B cell (primary cell): ENCODE measurements at regions not wholly inside any gene's neighbourhood (a gene's known extent, or its start where the extent isn't known, plus 50 kb on each side); places are given as distances from the start of the nearest gene placed in this dataset.

Experiments
- ATAC-seq: fragments of 200-7000 bp; cut with Tn5 transposase; one replicate; pipeline ENCODE4 v1.10.0; 2021; ENCODE audit warnings: low read depth, mild to moderate bottlenecking, moderate number of reproducible peaks, moderate library complexity
- CTCF ChIA-PET: fragments of 350-600 bp; sonication (Branson Sonifier 250); formaldehyde crosslinking; loops from one replicate; lab custom pipeline; 2021; ENCODE audit warnings: antibody characterized with exemption, inconsistent platforms; lab: Charles Lee
- POLR2A ChIA-PET: fragments of 350-600 bp; sonication (Branson Sonifier 250); formaldehyde crosslinking; loops from one replicate; lab custom pipeline; 2021; ENCODE audit warnings: antibody characterized with exemption; lab: Charles Lee
- DNase-seq: peaks from one replicate; pipeline ENCODE4 v3.0.0; 2013
- H2AFZ ChIP-seq: 2 replicates; pipeline ENCODE4 v1.6.1; 2012; ENCODE audit warnings: mild to moderate bottlenecking, low read depth, low read length; ENCODE audit not compliant: insufficient read depth, poor library complexity, severe bottlenecking
- H3K27ac ChIP-seq, 2 donors: 1 replicate in 1 of 2; 2 replicates in 1 of 2; pipeline ENCODE4 v1.5.1; 2012 to 2013; ENCODE audit warnings: low read length in 2 of 2, mild to moderate bottlenecking in 2 of 2, moderate library complexity in 1 of 2
- H3K27me3 ChIP-seq, 4 experiments: fragments of 200-600 bp in 1 of 4; sonication (generic) in 1 of 4; replicated peaks in 1 of 4; 1 replicate in 2 of 4; 2 replicates in 2 of 4; pipeline versions ENCODE4 v1.6.1 to v1.7.0; 2013 to 2016; ENCODE audit warnings: low read length in 3 of 4, mild to moderate bottlenecking in 2 of 4, mixed read lengths in 1 of 4, moderate library complexity in 1 of 4; ENCODE audit not compliant: insufficient read depth in 4 of 4, control insufficient read depth in 3 of 4; ENCODE audit errors: control extremely low read depth in 1 of 4
- H3K36me3 ChIP-seq, 2 experiments: replicated peaks in 1 of 2; 1 replicate in 1 of 2; 2 replicates in 1 of 2; pipeline versions ENCODE4 v1.6.1 to v1.7.1; 2013; ENCODE audit warnings: low read length in 1 of 2; ENCODE audit not compliant: insufficient read depth in 2 of 2, control insufficient read depth in 1 of 2; ENCODE audit errors: control extremely low read depth in 1 of 2, extremely low read depth in 1 of 2
- H3K4me1 ChIP-seq, 2 donors: fragments of 200-600 bp in 1 of 2; sonication (generic) in 1 of 2; 1 replicate in 1 of 2; 2 replicates in 1 of 2; pipeline versions ENCODE4 v1.5.1 to v1.6.1; 2013 to 2017; ENCODE audit warnings: low read length in 2 of 2; ENCODE audit not compliant: control insufficient read depth in 2 of 2, insufficient read depth in 2 of 2
- H3K4me2 ChIP-seq: replicated peaks from 2 replicates; pipeline ENCODE3; 2012; ENCODE audit warnings: mild to moderate bottlenecking, low read depth, low read length; ENCODE audit not compliant: poor library complexity, severe bottlenecking
- H3K4me3 ChIP-seq, 5 experiments: fragments of 200-600 bp in 1 of 5; sonication (generic) in 1 of 5; 1 replicate in 3 of 5; 2 replicates in 2 of 5; pipeline versions ENCODE4 v1.5.1 to v1.7.0; 2011 to 2016; ENCODE audit warnings: low read length in 4 of 5, mild to moderate bottlenecking in 4 of 5, low read depth in 2 of 5, control low read depth in 1 of 5, moderate library complexity in 1 of 5; ENCODE audit not compliant: insufficient read depth in 1 of 5; ENCODE audit errors: control extremely low read depth in 1 of 5, extremely low read depth in 1 of 5
- H3K79me2 ChIP-seq: fragments of 200-600 bp; sonication (generic); one replicate; pipeline ENCODE4 v1.6.0; 2016; ENCODE audit warnings: low read length; ENCODE audit not compliant: control insufficient read depth, insufficient read depth
- H3K9ac ChIP-seq: fragments of 200-600 bp; sonication (generic); 2 replicates; pipeline ENCODE4 v1.6.1; 2017; ENCODE audit warnings: mild to moderate bottlenecking, low read length, moderate library complexity
- H3K9me3 ChIP-seq, 3 donors: one replicate each; pipeline versions ENCODE4 v1.6.1 to v1.7.1; 2013; ENCODE audit warnings: low read length in 2 of 3; ENCODE audit not compliant: control insufficient read depth in 2 of 3, insufficient read depth in 1 of 3; ENCODE audit errors: control extremely low read depth in 1 of 3
- H4K20me1 ChIP-seq: 2 replicates; pipeline ENCODE4 v1.6.0; 2012; ENCODE audit warnings: mild to moderate bottlenecking, low read length; ENCODE audit not compliant: insufficient read depth, control insufficient read depth, poor library complexity, severe bottlenecking
- H3K27ac Mint-ChIP-seq: one replicate; pipeline ENCODE4 v1.8.0; 2021; ENCODE audit warnings: mixed read lengths
- H3K27me3 Mint-ChIP-seq: one replicate; pipeline ENCODE4 v1.8.0; 2021; ENCODE audit warnings: mixed read lengths
- H3K4me1 Mint-ChIP-seq: one replicate; pipeline ENCODE4 v1.8.0; 2021; ENCODE audit warnings: mixed read lengths
- H3K4me3 Mint-ChIP-seq: one replicate; pipeline ENCODE4 v1.8.0; 2021; ENCODE audit warnings: mixed read lengths
- H3K9me3 Mint-ChIP-seq: one replicate; pipeline ENCODE4 v1.8.0; 2022; ENCODE audit warnings: mixed read lengths; ENCODE audit not compliant: insufficient read depth
- CTCF ChIP-seq: fragments of 200-600 bp; IDR thresholded peaks from one replicate; pipeline ENCODE4 v1.8.0; 2022; ENCODE audit warnings: antibody characterized with exemption, mild to moderate bottlenecking
- EZH2 ChIP-seq: IDR thresholded peaks from 2 replicates; pipeline ENCODE4 v1.6.1; 2012; ENCODE audit warnings: borderline replicate concordance, low read depth, mild to moderate bottlenecking, moderate library complexity, low read length; ENCODE audit not compliant: insufficient read depth, poor library complexity, severe bottlenecking
- WGBS: methylation state at CpG from one replicate; pipeline ENCODE4 v1.1.5; 2013; ENCODE audit warnings: missing lambda C conversion rate; ENCODE audit not compliant: insufficient coverage; 5-methylcytosine and 5-hydroxymethylcytosine counted together
- intact Hi-C: fragments of 100-400 bp; cut with micrococcal nuclease; formaldehyde crosslinking; loops from one replicate; pipeline ENCODE4 v1.10.0; 2022

- H3K36me3 ChIP-seq, result no peaks in the 10 kb centered on the region
- H3K9me3 ChIP-seq, result no peaks in the 10 kb centered on the region
- CTCF ChIA-PET, result no interaction called here
- H2AFZ ChIP-seq, result no peak overlapping the region
- H3K27me3 ChIP-seq, result no peaks in the 10 kb centered on the region
- Mint-ChIP-seq H3K4me3 (no peak overlapping the region), H3K9me3 (no peaks in the 10 kb centered on the region), H3K4me1 (no peaks in the 10 kb centered on the region), H3K27me3 (no peaks in the 10 kb centered on the region), H3K27ac (no peak overlapping the region)
- POLR2A ChIA-PET, result no interaction called here
- no peak overlapping the region for H3K4me2 ChIP-seq
- DNase-seq (no peak), ATAC-seq (no peak)
- no peak overlapping the region for H3K4me3 ChIP-seq
- H4K20me1 ChIP-seq, result no peaks in the 10 kb centered on the region
- H3K9ac ChIP-seq, result no peak overlapping the region
- H3K79me2 ChIP-seq, result no peaks in the 10 kb centered on the region
- TF ChIP-seq EZH2 (no peak), CTCF (no peak)
- H3K4me1 ChIP-seq, result no peaks in the 10 kb centered on the region
- H3K27ac ChIP-seq, result no peak overlapping the region
- WGBS, result no CpG with 5 or more reads among the region's 2 CpGs
- intact Hi-C loops, result no loop called here
These were observed 406.0 kb upstream of the SEMA6A start for GRCh38 chr5:116980581-116980980.

- H3K4me3 Mint-ChIP-seq, result no peak overlapping the region
- no peak overlapping the region for H3K4me3 ChIP-seq
- DNase-seq, result no peak
- H3K9me3 Mint-ChIP-seq, result no peaks in the 10 kb centered on the region
- H3K27me3 ChIP-seq, result no peaks in the 10 kb centered on the region
- ATAC-seq, result no peak
- H3K27ac ChIP-seq, result no peak overlapping the region
- no peaks in the 10 kb centered on the region for H3K4me1 ChIP-seq
- intact Hi-C loops, result no loop called here
- H4K20me1 ChIP-seq, result no peaks in the 10 kb centered on the region
- no peak overlapping the region for H2AFZ ChIP-seq
- no peak overlapping the region for H3K9ac ChIP-seq
- ChIA-PET POLR2A (no interaction called here), CTCF (no interaction called here)
- H3K79me2 ChIP-seq, result no peaks in the 10 kb centered on the region
- H3K4me1 Mint-ChIP-seq, result no peaks in the 10 kb centered on the region
- H3K27ac Mint-ChIP-seq, result no peak overlapping the region
- H3K27me3 Mint-ChIP-seq, result no peaks in the 10 kb centered on the region
- 80% methylated on average over 1 of the region's 1 CpG for WGBS
- TF ChIP-seq CTCF, result no peak
- no peak for TF ChIP-seq EZH2
- no peaks in the 10 kb centered on the region for H3K36me3 ChIP-seq
- H3K4me2 ChIP-seq, result no peak overlapping the region
- H3K9me3 ChIP-seq, result peaks cover 0 to 2% (median 0%) of the 10 kb centered on the region in 3 donors
These were observed 402.1 kb upstream of the SEMA6A start for GRCh38 chr5:116976767-116977166.
